Gastroesophageal sphincter (tissue), 4 donors: ENCODE measurements at regions not wholly inside any gene's neighbourhood (a gene's known extent, or its start where the extent isn't known, plus 50 kb on each side); places are given as distances from the start of the nearest gene placed in this dataset.

Source experiments
- ATAC-seq: fragments of 150-250 bp; one replicate; pipeline ENCODE4 v1.9.1; 2016; ENCODE audit warnings: mild to moderate bottlenecking, moderate library complexity
- H3K27ac ChIP-seq, 4 donors: fragments of 200-600 bp; sonication (generic) in 3 of 4; 1 replicate in 3 of 4; 2 replicates in 1 of 4; pipeline ENCODE4 v1.5.1; 2016 to 2019
- H3K27me3 ChIP-seq: fragments of 200-600 bp; sonication (generic); one replicate; pipeline ENCODE4 v1.5.1; 2019
- H3K36me3 ChIP-seq, 2 donors: fragments of 200-600 bp; sonication (generic); one replicate each; pipeline ENCODE4 v1.5.1; 2019; ENCODE audit warnings: control low read depth in 1 of 2
- H3K4me1 ChIP-seq, 3 donors: fragments of 200-600 bp; sonication (generic); 1 replicate in 2 of 3; 2 replicates in 1 of 3; pipeline ENCODE4 v1.5.1; 2016 to 2019; ENCODE audit warnings: control low read depth in 2 of 3
- H3K4me3 ChIP-seq, 2 donors: fragments of 200-600 bp; sonication (generic); one replicate each; pipeline ENCODE4 v1.5.1; 2019; ENCODE audit warnings: mild to moderate bottlenecking in 1 of 2, moderate library complexity in 1 of 2
- H3K9me3 ChIP-seq, 3 donors: fragments of 200-600 bp; sonication (generic); one replicate each; pipeline ENCODE4 v1.5.1; 2017 to 2019; ENCODE audit warnings: control low read depth in 2 of 3
- EP300 ChIP-seq: sonication (generic); formaldehyde crosslinking; IDR thresholded peaks from one replicate; pipeline ENCODE4 v1.6.1; 2017; ENCODE audit warnings: antibody characterized with exemption, mild to moderate bottlenecking
- POLR2A ChIP-seq, 2 donors: fragments of 450-650 bp; IDR thresholded peaks; one replicate each; pipeline ENCODE4 v1.6.1; 2017; ENCODE audit warnings: antibody characterized with exemption in 2 of 2, mild to moderate bottlenecking in 2 of 2, moderate library complexity in 1 of 2
- POLR2AphosphoS5 ChIP-seq: sonication (generic); formaldehyde crosslinking; IDR thresholded peaks from one replicate; pipeline ENCODE4 v1.6.1; 2017; ENCODE audit warnings: antibody characterized with exemption
- whole genome bisulfite sequencing, 2 donors: methylation state at CpG; one replicate each; pipeline ENCODE4 v1.1.5; 2018; ENCODE audit warnings: low coverage in 1 of 2; 5-methylcytosine and 5-hydroxymethylcytosine counted together
- TF ChIP-seq, protein P1 (sequence below), 4 experiments: fragments of 200-600 bp in 2 of 4; fragments of 450-650 bp in 2 of 4; sonication (generic) in 1 of 4; IDR thresholded peaks; one replicate each; pipeline ENCODE4 v1.5.1; 2017 to 2019; ENCODE audit warnings: antibody characterized with exemption in 4 of 4, mild to moderate bottlenecking in 2 of 4, moderate library complexity in 2 of 4

DNA sequence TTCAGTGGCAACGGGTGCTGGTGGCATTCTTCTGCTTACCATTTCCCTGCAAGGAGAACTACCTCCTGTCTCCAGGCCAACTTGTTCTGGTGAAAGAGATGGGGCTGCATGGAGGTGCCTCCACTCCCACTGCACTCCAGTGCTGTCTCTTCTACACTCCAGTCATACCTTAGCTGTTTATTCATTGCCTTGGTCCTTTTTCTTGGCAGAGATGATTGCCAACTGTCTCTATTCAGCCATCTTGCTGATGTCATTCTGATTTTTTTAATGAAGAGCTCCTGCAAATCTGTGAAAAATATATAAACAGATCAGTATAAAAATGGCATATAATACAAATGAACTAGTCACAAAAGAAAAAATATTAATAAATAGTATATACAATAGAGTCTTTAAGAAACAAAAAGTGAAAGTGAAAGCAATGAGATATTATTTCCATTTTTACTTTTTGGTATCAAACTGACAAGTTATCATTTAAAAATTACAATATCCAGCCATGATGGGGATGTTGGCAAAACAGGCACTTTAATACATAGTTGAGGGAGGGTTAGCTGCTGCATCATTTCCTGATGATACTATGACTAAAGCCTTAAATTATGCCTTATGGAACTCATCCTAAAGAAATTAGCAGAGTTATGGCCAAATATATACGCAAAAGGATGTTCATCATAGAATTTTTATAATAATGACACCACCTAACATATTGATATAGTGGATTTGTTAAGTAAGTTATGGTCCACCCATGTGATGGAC lies 109.4 kb downstream of the CARTPT start:
- Histone ChIP-seq H3K36me3 (no peaks in the 10 kb centered on the region), H3K4me1 (peaks cover 4 to 37% (median 11%) of the 10 kb centered on the region in 3 donors), H3K27ac (no peak overlapping the region), H3K9me3 (peaks cover 0 to 17% (median 0%) of the 10 kb centered on the region in 3 donors), H3K4me3 (no peak overlapping the region), H3K27me3 (no peaks in the 10 kb centered on the region)
- WGBS, 2 donors = 83 to 86% methylated on average over 1 to 2 of the region's 2 CpGs
- no peak for ATAC-seq
- TF ChIP-seq, protein P1, sequence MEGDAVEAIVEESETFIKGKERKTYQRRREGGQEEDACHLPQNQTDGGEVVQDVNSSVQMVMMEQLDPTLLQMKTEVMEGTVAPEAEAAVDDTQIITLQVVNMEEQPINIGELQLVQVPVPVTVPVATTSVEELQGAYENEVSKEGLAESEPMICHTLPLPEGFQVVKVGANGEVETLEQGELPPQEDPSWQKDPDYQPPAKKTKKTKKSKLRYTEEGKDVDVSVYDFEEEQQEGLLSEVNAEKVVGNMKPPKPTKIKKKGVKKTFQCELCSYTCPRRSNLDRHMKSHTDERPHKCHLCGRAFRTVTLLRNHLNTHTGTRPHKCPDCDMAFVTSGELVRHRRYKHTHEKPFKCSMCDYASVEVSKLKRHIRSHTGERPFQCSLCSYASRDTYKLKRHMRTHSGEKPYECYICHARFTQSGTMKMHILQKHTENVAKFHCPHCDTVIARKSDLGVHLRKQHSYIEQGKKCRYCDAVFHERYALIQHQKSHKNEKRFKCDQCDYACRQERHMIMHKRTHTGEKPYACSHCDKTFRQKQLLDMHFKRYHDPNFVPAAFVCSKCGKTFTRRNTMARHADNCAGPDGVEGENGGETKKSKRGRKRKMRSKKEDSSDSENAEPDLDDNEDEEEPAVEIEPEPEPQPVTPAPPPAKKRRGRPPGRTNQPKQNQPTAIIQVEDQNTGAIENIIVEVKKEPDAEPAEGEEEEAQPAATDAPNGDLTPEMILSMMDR (IDR thresholded peaks at IDR 0.05) = no peak

GRCh38 chr5:71829206-71829605 lies 110.1 kb downstream of the CARTPT start:
- 67 to 85% methylated on average over 4 to 5 of the region's 5 CpGs for WGBS, 2 donors
- Histone ChIP-seq H3K9me3 (peaks cover 0 to 17% (median 0%) of the 10 kb centered on the region in 3 donors), H3K4me1 (peaks cover 4 to 38% (median 11%) of the 10 kb centered on the region in 3 donors), H3K27ac (peak overlapping the region; percentile 5 to 75 (median 33)), H3K36me3 (no peaks in the 10 kb centered on the region), H3K27me3 (no peaks in the 10 kb centered on the region), H3K4me3 (no peak overlapping the region)
- ATAC-seq = no peak
- no peak for TF ChIP-seq EP300

- peak; percentile 83 for ATAC-seq
- 48 to 49% methylated on average over 4 of the region's 4 CpGs for WGBS, 2 donors
- Histone ChIP-seq H3K27ac (peak overlapping the region; percentile 52 to 84 (median 74)), H3K4me1 (peaks cover 4 to 38% (median 11%) of the 10 kb centered on the region in 3 donors), H3K27me3 (no peaks in the 10 kb centered on the region), H3K4me3 (no peak overlapping the region), H3K9me3 (peaks cover 0 to 6% (median 0%) of the 10 kb centered on the region in 3 donors), H3K36me3 (no peaks in the 10 kb centered on the region)
- TF ChIP-seq, protein P1 (IDR thresholded peaks at IDR 0.05) = no peak
- TF ChIP-seq EP300 (no peak), POLR2AphosphoS5 (peak; percentile 48)
These were observed 111.8 kb downstream of the CARTPT start for GRCh38 chr5:71830681-71831539.

DNA sequence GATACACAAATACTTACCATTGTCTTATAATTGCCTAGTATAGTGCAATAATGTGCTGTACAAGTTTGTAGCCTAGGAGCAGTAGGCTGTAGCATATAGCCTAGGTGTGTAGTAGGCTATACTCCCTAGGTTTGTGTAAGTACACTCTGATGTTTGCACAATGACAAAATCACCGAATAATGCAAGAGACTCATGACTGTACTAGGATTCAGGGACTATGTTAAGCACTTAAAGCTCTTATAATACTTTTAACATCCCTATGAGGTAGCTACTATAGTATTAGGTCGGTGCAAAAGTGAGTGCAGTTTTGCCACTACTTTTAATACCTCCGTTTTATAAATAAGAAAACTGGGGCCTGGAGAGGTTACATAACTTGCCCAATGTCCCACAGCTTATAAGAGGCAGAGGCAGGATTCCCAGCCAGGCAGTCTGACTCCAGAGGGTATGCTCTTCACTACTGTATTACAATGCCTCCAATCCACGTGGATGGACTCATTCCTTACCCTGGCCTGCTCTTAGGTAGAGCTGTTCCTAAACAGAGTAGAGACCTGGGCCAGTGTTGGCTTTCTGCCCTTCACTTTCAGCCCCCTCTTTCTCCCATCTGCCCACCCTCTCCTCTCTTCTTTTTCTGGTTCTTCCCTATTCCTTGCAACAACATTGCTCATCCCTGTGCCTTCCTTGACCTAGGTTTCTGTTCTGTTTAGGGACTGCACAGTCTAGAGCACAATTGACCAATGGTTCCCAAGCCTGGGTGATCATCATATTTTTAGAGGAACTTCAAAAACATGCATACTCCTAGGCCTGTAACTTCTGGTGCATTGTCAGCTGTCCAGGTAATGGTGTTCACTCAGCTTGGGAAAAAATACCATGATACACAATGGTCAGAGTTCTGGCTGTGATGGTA lies 114.0 kb downstream of the CARTPT start:
- Histone ChIP-seq H3K27me3 (no peaks in the 10 kb centered on the region), H3K27ac (no peak overlapping the region), H3K4me3 (no peak overlapping the region), H3K4me1 (peaks cover 4 to 35% (median 11%) of the 10 kb centered on the region in 3 donors), H3K9me3 (no peaks in the 10 kb centered on the region), H3K36me3 (no peaks in the 10 kb centered on the region)
- no peak for TF ChIP-seq EP300
- TF ChIP-seq, protein P1 (IDR thresholded peaks at IDR 0.05) = no peak
- TF ChIP-seq POLR2A (IDR thresholded peaks at IDR 0.05) = no peak
- TF ChIP-seq POLR2AphosphoS5 = no peak
- WGBS, 2 donors = 78 to 80% methylated on average over 3 to 4 of the region's 4 CpGs
- ATAC-seq = no peak

GRCh38 chr5:71834601-71835000 lies 115.5 kb downstream of the CARTPT start:
- H3K36me3 ChIP-seq = no peaks in the 10 kb centered on the region
- H3K4me3 ChIP-seq = no peak overlapping the region
- H3K4me1 ChIP-seq = peaks cover 4 to 24% (median 11%) of the 10 kb centered on the region in 3 donors
- H3K27me3 ChIP-seq = no peaks in the 10 kb centered on the region
- WGBS, 2 donors = 20 to 27% methylated on average over 1 to 2 of the region's 2 CpGs
- no peak for TF ChIP-seq POLR2A (IDR thresholded peaks at IDR 0.05)
- no peak for TF ChIP-seq EP300
- no peak for TF ChIP-seq POLR2AphosphoS5
- TF ChIP-seq, protein P1 (IDR thresholded peaks at IDR 0.05) = no peak
- no peaks in the 10 kb centered on the region for H3K9me3 ChIP-seq
- ATAC-seq = no peak
- peak overlapping the region in 1 of 4 donors; percentile 9 for H3K27ac ChIP-seq
